BLaER1 treated with 17β-estradiol and CSF1 and Interleukin-3, amounts not matched to agents 10 nM and 100 nM (cell line): ENCODE measurements at regions not wholly inside any gene's neighbourhood (a gene's known extent, or its start where the extent isn't known, plus 50 kb on each side); places are given as distances from the start of the nearest gene placed in this dataset.

Experiments used
- H3K27ac ChIP-seq, 11 experiments: shearing (Covaris generic); formaldehyde crosslinking; 2 replicates each; pipeline ENCODE4 v1.8.1; 2022
- H3K27me3 ChIP-seq, 11 experiments: shearing (Covaris generic); formaldehyde crosslinking; 2 replicates each; pipeline ENCODE4 v1.8.1; 2022
- H3K36me3 ChIP-seq, 11 experiments: shearing (Covaris generic); formaldehyde crosslinking; 2 replicates each; pipeline ENCODE4 v1.8.1; 2022
- H3K4me1 ChIP-seq, 10 experiments: shearing (Covaris generic); formaldehyde crosslinking; 2 replicates each; pipeline ENCODE4 v1.8.1; 2022
- H3K4me2 ChIP-seq, 11 experiments: shearing (Covaris generic); formaldehyde crosslinking; 2 replicates each; pipeline ENCODE4 v1.8.1; 2022
- H3K4me3 ChIP-seq, 10 experiments: shearing (Covaris generic); formaldehyde crosslinking; 2 replicates each; pipeline ENCODE4 v1.8.1; 2022
- H3K9ac ChIP-seq, 11 experiments: shearing (Covaris generic); formaldehyde crosslinking; 2 replicates each; pipeline ENCODE4 v1.8.1; 2022
- H3K9me3 ChIP-seq, 11 experiments: shearing (Covaris generic); formaldehyde crosslinking; replicated peaks in 1 of 11; 2 replicates each; pipeline ENCODE4 v1.8.1; 2022
- H4K20me1 ChIP-seq, 11 experiments: shearing (Covaris generic); formaldehyde crosslinking; 2 replicates each; pipeline ENCODE4 v1.8.1; 2022
- Cebpa-rat ChIP-seq, 11 experiments: shearing (Covaris generic); IDR thresholded peaks; 2 replicates each; pipeline ENCODE4 v1.8.1; 2022

DNA sequence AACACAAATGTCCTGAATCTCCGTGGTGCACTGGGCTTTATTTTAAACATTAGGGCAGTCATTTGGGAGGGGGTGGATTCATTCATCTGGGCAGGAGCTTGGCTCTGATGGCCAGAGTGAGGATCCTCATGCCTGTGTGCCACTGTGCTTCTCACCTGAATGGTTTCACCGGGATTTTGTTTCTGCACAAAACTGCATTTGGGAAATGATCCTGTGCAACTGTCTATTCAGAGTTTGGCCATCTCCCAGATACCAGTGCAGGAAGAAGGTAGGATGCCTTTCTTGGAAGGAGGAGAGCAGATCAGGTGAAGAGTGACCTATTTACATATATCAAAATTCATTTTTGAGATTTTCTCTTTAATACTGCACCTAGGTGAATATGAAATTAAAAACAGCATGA lies 514.4 kb upstream of the SEMA6A start:
- no peaks in the 10 kb centered on the region for H3K36me3 ChIP-seq
- no peak overlapping the region for H3K9ac ChIP-seq
- no peaks in the 10 kb centered on the region for H3K4me1 ChIP-seq
- no peaks in the 10 kb centered on the region for H4K20me1 ChIP-seq
- no peak overlapping the region for H3K4me2 ChIP-seq
- no peaks in the 10 kb centered on the region for H3K27me3 ChIP-seq
- no peak overlapping the region for H3K27ac ChIP-seq
- no peak for TF ChIP-seq Cebpa-rat (IDR thresholded peaks at IDR 0.05)
- no peak overlapping the region for H3K4me3 ChIP-seq
- H3K9me3 ChIP-seq, result peaks cover 0 to 7% (median 0%) of the 10 kb centered on the region in 11 experiments; a peak in 6 of 22 replicates

DNA sequence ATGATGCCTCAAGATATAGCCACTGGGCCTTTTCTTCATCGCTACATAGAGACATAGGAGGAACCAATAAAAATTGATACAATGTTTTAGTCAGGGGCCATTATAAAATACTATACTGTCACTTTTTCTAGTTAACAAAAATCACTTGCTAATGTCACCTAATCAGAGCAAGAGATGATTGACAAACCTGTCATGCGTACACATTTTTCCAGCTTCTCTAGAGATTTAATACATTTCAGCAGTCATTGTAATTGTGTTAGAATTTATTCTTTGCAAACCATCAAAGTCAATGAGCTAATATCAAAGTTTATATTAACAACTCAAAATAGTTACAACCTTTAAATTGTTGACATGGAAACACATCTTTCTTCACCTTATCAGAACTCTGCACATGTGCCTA lies 513.6 kb upstream of the SEMA6A start:
- Histone ChIP-seq H3K27ac (no peak overlapping the region), H3K27me3 (no peaks in the 10 kb centered on the region), H3K36me3 (no peaks in the 10 kb centered on the region), H4K20me1 (no peaks in the 10 kb centered on the region), H3K9me3 (no peaks in the 10 kb centered on the region), H3K9ac (no peak overlapping the region), H3K4me1 (no peaks in the 10 kb centered on the region), H3K4me2 (no peak overlapping the region), H3K4me3 (no peak overlapping the region)
- no peak for TF ChIP-seq Cebpa-rat (IDR thresholded peaks at IDR 0.05)

DNA sequence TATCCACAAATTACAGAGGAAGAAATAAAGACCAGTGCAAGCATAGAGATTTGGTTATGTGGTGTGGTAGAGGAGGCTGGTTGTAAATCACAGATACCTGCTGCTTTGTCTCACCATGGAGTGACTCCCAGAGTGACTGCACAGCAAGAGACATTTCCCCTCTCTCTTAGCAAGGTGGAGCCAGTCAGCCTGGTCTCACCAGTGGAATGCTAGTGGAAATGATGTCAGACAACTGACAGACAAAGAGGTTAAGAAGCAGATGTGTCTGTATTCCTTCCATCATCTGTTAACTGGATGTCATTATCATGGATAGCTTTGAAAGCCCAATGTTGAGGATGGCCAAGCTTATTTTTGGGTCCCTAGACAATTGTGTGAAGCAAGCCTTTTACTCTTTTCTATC lies 509.4 kb upstream of the SEMA6A start:
- Histone ChIP-seq H3K4me2 (no peak overlapping the region), H3K27ac (no peak overlapping the region), H3K9ac (no peak overlapping the region), H3K4me1 (no peaks in the 10 kb centered on the region), H4K20me1 (no peaks in the 10 kb centered on the region), H3K36me3 (no peaks in the 10 kb centered on the region), H3K4me3 (no peak overlapping the region), H3K9me3 (no peaks in the 10 kb centered on the region), H3K27me3 (no peaks in the 10 kb centered on the region)
- TF ChIP-seq Cebpa-rat (IDR thresholded peaks at IDR 0.05), result no peak

DNA sequence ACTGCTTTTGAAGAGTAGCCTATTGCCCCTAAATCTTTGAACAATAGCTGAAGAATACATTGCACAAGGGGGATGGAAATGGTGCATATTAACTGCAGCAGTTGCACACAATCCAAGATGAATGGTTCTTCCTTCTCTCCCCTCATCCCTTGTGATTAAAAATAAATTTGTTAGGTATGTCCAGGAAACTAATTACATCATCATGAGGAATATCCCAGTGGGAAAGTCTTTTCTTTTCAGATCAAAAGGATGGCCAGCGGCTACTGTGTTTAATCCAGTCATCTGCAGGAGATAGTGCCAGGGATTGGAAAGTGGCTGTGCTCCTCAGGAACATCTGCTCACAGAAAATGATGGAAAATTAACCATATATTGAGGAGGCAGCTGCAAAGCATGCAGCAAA lies 508.4 kb upstream of the SEMA6A start:
- Histone ChIP-seq H3K27me3 (no peaks in the 10 kb centered on the region), H3K9me3 (no peaks in the 10 kb centered on the region), H4K20me1 (no peaks in the 10 kb centered on the region), H3K4me2 (no peak overlapping the region), H3K4me3 (no peak overlapping the region), H3K4me1 (no peaks in the 10 kb centered on the region), H3K9ac (no peak overlapping the region), H3K27ac (no peak overlapping the region), H3K36me3 (no peaks in the 10 kb centered on the region)
- no peak for TF ChIP-seq Cebpa-rat (IDR thresholded peaks at IDR 0.05)

DNA sequence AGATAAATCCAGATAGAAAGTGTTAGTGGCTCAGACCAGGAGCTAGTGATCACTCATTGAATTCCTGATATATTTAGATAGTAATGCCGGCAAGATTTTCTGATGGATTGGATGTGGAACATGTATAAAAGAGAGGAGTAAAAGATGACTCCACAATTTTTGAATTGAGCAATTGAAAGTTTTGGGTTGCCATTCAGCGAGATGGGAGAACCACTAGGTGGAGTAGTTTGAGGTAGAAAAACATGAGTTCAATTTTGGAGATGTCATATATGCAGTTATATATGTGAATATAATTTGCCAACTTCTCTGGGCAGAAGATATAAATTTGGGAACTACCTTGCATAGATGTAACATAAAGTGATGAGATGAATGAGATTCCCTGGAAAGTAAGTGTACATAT lies 502.5 kb upstream of the SEMA6A start:
- Histone ChIP-seq H3K4me3 (no peak overlapping the region), H4K20me1 (no peaks in the 10 kb centered on the region), H3K27ac (no peak overlapping the region), H3K4me1 (no peaks in the 10 kb centered on the region), H3K9ac (no peak overlapping the region), H3K27me3 (no peaks in the 10 kb centered on the region), H3K9me3 (peaks cover 0 to 5% (median 3%) of the 10 kb centered on the region in 11 experiments; a peak in 15 of 22 replicates), H3K4me2 (no peak overlapping the region), H3K36me3 (no peaks in the 10 kb centered on the region)
- no peak for TF ChIP-seq Cebpa-rat (IDR thresholded peaks at IDR 0.05)

DNA sequence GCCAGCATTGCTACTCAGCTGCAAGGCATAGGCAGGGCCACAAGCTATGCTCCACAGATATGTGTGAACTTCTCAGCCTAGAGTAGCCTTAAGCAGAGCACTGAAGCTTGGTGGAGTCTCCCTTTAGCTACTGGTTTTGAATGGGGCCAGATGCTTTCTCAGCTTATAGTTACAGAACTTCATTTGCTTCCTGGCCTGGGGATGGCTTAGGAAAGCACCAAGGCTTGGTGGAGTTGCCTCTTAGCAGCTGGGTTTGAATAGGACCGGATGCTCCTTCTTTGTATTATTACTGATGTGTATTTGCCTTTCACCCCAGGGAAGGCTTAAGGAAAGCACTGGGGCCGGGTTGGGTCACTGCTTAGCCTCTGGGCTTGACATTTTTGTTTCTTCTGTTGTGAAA lies 497.8 kb upstream of the SEMA6A start:
- Histone ChIP-seq H3K4me2 (no peak overlapping the region), H3K4me1 (no peaks in the 10 kb centered on the region), H3K36me3 (no peaks in the 10 kb centered on the region), H3K9ac (no peak overlapping the region), H4K20me1 (no peaks in the 10 kb centered on the region), H3K27ac (no peak overlapping the region), H3K4me3 (no peak overlapping the region), H3K9me3 (peaks cover 0 to 19% (median 8%) of the 10 kb centered on the region in 11 experiments; a peak in 17 of 22 replicates), H3K27me3 (no peaks in the 10 kb centered on the region)
- TF ChIP-seq Cebpa-rat (IDR thresholded peaks at IDR 0.05), result no peak

DNA sequence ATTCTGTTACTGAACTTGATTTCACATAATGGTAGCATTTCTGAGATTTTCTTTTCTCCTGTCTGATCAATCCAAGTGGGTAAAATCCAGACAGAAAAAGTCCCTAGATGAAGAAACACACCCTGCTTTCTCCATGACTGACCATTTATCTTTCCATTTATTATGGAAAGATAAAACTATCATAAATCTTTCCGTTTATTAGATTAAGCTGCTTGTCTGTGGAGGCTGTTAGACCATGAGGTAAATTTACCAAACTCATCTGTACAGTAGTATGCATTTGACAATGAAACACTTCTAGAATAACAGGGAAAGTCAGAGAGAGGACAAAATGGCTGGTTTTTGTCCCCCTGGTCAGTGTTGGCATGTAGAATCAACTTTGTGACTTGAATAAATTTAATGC lies 491.2 kb upstream of the SEMA6A start:
- no peak overlapping the region for H3K9ac ChIP-seq
- no peaks in the 10 kb centered on the region for H3K36me3 ChIP-seq
- H3K27me3 ChIP-seq, result no peaks in the 10 kb centered on the region
- H3K4me3 ChIP-seq, result no peak overlapping the region
- no peaks in the 10 kb centered on the region for H4K20me1 ChIP-seq
- no peak overlapping the region for H3K4me2 ChIP-seq
- no peak for TF ChIP-seq Cebpa-rat (IDR thresholded peaks at IDR 0.05)
- H3K4me1 ChIP-seq, result no peaks in the 10 kb centered on the region
- H3K9me3 ChIP-seq, result no peaks in the 10 kb centered on the region; a peak in 1 of 22 replicates
- H3K27ac ChIP-seq, result no peak overlapping the region

DNA sequence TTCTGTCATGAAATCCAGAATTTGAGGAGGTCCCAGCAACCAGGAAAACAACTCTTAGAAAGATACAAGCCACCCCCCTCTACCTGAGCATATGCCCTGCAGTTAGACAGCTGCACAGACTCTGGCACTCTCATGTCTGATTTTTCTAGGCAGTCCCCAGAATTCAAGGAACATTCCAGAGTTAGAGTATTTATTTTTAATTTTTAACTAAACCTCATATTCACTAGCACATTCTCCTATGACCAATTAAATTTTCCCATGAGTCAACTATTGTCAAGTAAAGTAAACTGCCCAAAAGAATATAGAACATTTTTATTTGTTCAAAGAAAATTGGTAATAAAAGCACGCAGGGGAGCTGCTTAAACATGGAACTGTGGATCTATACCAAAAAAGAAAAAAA lies 490.5 kb upstream of the SEMA6A start:
- Histone ChIP-seq H3K27ac (no peak overlapping the region), H3K27me3 (no peaks in the 10 kb centered on the region), H3K36me3 (no peaks in the 10 kb centered on the region), H3K4me3 (no peak overlapping the region), H3K4me2 (no peak overlapping the region), H4K20me1 (no peaks in the 10 kb centered on the region), H3K9me3 (no peaks in the 10 kb centered on the region), H3K9ac (no peak overlapping the region), H3K4me1 (no peaks in the 10 kb centered on the region)
- TF ChIP-seq Cebpa-rat (IDR thresholded peaks at IDR 0.05), result no peak

DNA sequence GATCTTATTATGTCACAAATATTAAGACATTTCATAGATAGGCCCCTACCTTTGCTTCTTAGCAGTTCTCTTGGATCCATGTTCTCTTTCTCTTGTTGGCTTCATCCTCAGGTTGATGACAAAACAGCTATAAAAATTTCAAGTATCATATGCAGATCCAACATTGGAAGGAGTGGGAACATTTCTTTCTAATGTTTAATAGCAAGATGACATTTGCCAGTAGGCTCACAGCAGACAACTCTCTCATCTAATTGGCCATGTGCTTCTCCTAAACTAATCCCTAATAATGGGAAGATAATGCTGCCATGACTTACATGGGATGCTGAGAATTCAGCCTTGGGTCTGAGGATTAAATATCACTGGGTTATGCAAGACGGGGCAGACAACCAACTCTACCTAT lies 485.5 kb upstream of the SEMA6A start:
- Histone ChIP-seq H3K36me3 (no peaks in the 10 kb centered on the region), H3K9me3 (no peaks in the 10 kb centered on the region), H4K20me1 (no peaks in the 10 kb centered on the region), H3K4me3 (no peak overlapping the region), H3K4me2 (no peak overlapping the region), H3K27me3 (no peaks in the 10 kb centered on the region), H3K9ac (no peak overlapping the region), H3K4me1 (no peaks in the 10 kb centered on the region), H3K27ac (no peak overlapping the region)
- TF ChIP-seq Cebpa-rat (IDR thresholded peaks at IDR 0.05), result no peak

DNA sequence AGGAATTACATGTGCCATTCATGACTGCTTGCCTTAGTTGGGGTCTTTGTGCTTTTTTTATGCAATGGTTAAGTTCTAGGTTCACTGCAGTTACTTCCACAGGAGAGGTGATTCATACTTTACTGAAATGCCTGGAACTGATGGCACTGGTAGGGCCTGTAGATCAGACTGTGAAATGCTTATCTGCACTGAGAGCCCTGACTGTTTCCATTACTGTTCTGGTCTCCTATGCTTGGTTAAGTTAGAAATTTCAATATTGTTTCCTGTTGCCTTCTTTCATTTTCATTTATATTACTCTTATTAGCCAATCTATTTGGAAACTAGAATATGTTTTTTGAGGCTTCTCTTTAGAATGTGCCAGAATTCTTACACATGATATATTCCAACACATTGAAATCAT lies 484.1 kb upstream of the SEMA6A start:
- Histone ChIP-seq H3K27me3 (no peaks in the 10 kb centered on the region), H3K36me3 (no peaks in the 10 kb centered on the region), H3K9ac (no peak overlapping the region), H3K4me2 (no peak overlapping the region), H4K20me1 (no peaks in the 10 kb centered on the region), H3K27ac (no peak overlapping the region), H3K4me1 (no peaks in the 10 kb centered on the region), H3K9me3 (no peaks in the 10 kb centered on the region), H3K4me3 (no peak overlapping the region)
- no peak for TF ChIP-seq Cebpa-rat (IDR thresholded peaks at IDR 0.05)

DNA sequence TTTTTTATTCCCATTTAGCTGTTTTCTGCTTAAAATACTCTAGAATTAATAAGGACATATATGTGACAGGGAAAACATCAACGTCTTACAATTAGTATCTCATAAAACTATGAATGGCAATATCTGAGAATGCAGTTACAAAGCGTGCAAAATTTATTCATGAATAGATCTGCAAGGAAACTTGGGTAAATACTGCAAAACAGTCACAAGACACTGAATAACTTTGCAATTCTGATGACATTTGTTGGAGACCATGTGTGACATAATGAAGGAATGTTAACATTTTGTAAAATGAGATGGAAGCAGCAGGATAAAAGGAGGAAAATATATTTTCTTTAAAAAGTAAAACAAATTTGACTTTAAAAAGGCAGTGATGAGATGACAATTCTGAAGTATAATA lies 480.9 kb upstream of the SEMA6A start:
- no peaks in the 10 kb centered on the region for H3K4me1 ChIP-seq

More for the DNA sequence above, 480.9 kb upstream of the SEMA6A start:
- Histone ChIP-seq H3K4me2 (no peak overlapping the region), H3K9ac (no peak overlapping the region), H3K36me3 (no peaks in the 10 kb centered on the region), H3K4me3 (no peak overlapping the region), H3K27me3 (no peaks in the 10 kb centered on the region), H4K20me1 (no peaks in the 10 kb centered on the region), H3K9me3 (no peaks in the 10 kb centered on the region), H3K27ac (no peak overlapping the region)
- TF ChIP-seq Cebpa-rat (IDR thresholded peaks at IDR 0.05), result no peak
